Hindlimb muscle (tissue), 1 donor: ENCODE measurements at regions not wholly inside any gene's neighbourhood (a gene's known extent, or its start where the extent isn't known, plus 50 kb on each side); places are given as distances from the start of the nearest gene placed in this dataset.
"Not testable (repeated sequence)": the region's sequence is repeated elsewhere in the genome, so short reads cannot be mapped to it uniquely, and the experiment has no call there.

ENCODE experiments used
- DNase-seq: peaks from one replicate; pipeline ENCODE4 v3.0.0-alpha.2; 2013

GRCh38 chr6:97456070-97456469 is 173.1 kb upstream of the MMS22L start:
- no peak for DNase-seq

DNA sequence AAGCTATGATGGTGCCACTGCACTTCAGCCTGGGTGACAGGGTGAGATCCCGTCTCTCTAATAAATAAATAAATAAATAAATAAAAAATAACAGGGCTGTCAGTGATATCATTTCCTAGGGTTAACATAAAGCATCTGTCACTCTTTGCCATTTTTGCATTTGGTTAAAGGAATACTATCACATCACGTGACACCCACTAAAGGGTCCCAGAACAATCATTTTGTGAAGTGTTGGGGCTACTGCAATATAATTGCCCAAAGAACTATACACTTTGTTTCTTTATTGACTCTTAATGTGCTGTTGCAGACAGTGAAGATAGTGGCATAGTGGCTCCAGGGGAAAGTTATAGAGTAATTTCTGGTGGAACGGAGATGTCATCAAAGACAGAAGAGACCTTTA is 176.5 kb upstream of the MMS22L start:
- no peak for DNase-seq

GRCh38 chr6:97459986-97460385 is 177.0 kb upstream of the MMS22L start:
- no peak for DNase-seq

DNA sequence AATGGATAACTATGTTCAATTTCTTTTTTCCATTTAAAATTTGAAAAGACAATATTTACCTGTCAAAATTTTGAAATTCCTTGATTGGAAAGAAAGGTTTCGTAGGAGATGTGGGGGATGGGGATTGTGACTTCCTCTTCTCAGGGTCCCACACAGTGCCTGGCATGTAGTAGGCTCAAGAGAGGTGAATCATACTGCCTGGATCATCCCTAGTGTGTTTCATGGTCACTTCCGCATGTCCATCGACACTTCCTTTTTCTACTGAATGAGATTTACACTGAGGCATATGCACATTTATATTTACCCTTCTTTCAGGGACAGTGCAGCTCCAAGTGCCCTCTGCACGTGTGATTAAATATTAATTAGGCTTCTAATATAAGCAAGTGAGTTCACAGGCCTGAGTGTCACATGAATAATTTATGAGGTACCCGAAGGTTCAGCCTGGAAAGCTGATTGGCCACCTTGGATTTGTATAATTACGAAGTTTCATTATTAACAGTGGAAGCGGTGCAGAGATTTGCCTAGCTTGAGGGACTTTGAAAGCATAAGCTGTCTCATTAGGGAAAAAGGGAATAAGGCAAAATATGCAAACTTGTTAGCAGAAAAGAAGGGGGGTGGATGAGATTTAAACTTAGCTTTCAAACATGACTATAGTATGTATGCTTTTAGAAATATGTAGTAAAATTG is 177.5 kb upstream of the MMS22L start:
- no peak for DNase-seq

DNA sequence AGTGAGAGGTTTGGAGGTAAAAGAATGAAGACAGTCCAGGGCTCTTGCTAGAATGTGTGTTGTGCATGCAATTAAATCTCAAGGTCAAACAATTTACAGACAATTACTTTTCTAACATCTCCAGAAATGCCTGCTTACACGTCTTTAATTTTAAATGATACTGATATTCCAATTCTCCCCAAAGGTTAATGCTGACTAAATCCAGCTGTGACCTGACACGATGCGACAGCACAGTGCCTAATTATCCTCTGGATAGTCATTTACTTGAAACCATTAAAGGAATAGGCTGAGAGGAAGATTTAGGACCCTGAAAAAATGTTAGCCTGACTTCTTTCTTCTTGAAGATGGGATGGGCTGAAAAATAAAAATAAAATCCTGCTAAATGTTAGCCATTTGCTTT is 178.2 kb upstream of the MMS22L start:
- DNase-seq: no peak

- DNase-seq: no peak
Measured at GRCh38 chr6:97462031-97462430, 179.0 kb upstream of the MMS22L start.

GRCh38 chr6:97462938-97463598 is 180.1 kb upstream of the MMS22L start:
- no peak for DNase-seq

DNA sequence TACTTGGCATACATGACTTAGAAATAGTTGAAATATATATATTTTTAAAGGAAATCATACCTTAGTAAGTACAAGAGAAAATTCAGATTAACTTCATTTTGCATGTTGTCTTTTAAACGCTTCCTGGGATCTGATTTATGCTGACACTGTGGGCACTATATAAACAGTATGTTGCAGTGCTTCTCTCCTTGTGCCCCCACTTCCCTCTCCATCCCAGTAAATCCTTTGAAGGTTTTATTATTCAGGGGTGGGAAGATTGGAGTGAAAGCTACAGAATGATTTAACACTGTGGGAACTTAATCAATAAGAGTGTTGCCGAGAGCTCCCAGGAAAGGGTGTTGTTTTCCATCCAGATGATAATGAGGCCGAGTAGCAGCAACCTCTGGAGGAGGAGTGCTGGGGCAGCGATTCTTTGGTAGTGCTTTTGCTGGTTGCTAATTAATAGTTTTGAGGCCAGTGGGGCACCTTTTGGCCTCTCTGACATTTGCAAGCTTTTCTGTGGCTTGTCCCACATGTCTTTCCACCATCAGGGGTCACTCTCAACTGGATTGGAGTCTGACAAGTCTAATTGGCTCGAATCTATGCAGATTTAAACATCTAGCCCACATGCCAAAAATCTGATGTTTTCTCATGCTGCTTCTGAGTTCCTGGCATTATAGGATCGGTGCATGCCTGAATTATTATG is 183.0 kb upstream of the MMS22L start:
- DNase-seq: no peak

GRCh38 chr6:97468981-97469380 is 186.0 kb upstream of the MMS22L start:
- DNase-seq: no peak

- no peak for DNase-seq
Measured at GRCh38 chr6:97469451-97469850, 186.4 kb upstream of the MMS22L start.

DNA sequence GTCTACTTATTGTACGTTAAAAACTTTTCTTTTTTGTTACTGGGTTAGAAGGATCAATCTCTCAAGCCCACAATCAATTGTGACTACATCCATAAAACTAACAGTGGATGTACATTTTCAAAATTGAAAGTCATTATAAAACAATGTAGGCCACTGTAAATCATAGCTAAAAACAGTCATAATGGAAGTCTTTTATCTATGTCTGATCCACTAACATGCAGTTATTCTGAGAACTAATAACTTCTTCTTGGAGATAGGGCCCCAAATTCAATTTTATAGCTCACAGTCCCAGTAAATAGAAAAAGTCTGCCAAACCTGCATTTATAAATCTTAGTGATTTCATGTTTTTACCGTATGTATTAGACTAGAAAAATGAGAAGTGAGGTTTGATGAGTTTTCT is 187.3 kb upstream of the MMS22L start:
- DNase-seq: no peak

GRCh38 chr6:97473979-97474378 is 191.0 kb upstream of the MMS22L start:
- DNase-seq: no peak

DNA sequence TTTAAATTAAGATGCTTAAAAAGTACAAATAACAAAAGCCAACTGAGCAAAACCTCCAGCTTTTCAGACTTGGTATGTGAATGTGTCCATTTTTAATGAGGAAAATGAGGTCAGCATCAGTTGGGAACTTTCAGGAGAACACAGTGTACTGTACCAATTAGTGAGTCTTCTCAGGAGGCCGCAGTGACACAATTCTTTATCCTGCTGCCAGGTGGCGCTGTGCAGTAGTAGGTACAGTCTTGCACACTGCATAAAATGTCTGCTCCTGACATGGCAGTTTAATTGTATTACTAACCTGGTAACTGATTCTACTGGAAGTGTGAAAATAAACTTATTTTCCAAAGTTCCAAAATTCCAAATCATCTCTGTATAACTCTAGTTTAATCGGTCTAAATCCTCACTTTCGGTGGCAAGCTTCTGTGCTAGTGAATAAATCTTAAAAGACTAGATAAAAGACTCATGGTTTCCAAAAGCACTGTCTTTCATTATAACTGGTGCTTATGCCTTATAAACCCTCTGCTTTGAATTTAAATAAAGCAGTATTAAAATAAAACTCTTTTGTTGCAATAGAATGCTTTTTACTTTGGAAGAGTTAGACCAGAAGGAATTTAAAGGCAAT is 214.8 kb upstream of the MMS22L start:
- peak; percentile 38 for DNase-seq

DNA sequence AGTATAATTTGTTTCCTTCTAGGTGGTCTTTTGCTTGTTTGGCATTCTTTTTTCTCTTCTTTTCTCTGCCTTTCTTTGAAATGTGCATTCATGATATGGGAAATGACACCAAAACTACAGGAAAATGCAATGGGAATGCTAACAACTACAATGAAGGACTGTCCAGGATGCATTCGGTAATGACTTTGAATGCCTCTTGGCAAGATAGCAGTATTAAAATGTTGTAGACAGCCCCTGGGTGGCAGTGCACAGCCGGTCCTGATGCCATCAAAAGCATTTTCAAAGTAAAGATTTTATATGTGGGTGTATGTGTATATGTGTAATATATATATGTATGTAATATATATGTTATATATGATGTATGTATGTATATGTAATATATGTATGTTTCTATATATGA is 218.8 kb upstream of the MMS22L start:
- no peak for DNase-seq

- no peak for DNase-seq
Measured at GRCh38 chr6:97508646-97509045, 225.6 kb upstream of the MMS22L start.

GRCh38 chr6:97513260-97513659 is 230.2 kb upstream of the MMS22L start:
- DNase-seq: not testable (repeated sequence)

- no peak for DNase-seq
Measured at GRCh38 chr6:97524811-97525210, 241.8 kb upstream of the MMS22L start.

- DNase-seq: no peak
Measured at GRCh38 chr6:97535800-97536199, 252.8 kb upstream of the MMS22L start.

DNA sequence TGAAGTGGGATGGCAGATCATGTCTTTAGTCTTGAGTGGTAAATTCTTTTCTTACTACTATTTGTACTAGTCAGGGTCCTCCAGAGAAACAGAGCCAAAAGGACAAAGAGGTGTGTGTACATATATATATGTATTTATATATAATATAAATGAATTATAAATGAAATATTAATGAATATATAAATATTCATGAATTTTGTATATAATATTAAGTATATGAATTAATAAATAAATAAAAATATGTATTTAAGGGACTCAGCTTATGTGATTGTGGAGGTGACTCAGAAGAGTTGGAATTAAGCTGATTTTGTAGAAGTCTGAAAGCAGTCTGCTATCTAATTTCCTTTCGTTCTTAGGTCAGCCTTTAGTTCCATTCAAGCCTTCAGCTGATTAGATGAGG is 265.3 kb upstream of the MMS22L start:
- DNase-seq: no peak

DNA sequence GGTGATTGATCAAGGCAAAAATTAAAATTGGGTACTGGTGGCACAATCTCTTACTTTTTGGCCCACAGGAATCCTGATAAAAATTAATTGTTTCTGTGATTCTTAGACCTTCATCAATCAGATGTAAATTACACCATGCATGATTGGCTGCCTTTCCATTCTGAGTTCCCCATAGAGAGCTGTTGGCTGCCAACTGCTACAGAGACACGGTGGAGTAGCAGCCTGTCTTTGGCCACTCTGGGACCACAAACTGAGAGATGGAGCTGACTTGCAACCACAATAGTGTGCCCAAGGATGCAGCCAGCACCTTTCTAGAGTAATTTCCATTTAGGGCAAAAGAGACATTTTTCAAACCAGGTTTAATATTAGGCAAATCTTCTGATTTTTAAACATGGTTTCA is 274.3 kb upstream of the MMS22L start:
- no peak for DNase-seq

DNA sequence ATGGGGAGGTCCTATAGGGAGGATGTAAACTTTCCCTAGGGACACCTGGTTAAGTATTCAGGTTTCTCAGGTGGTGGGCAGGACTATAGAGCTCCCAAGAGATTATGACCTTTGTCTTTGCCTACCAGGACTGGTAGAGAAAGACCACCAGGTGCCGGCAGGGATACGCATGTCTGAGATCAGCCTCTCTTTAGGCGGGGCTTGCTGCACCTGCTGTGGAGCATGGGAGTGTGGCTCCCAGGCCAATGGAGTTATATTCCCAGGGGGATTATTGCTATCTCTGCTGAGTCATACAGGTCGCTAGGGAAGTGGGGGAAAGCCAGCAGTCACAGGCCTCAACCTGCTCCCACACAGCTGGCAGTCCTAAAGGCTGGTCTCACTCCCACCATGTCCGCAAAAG is 280.5 kb upstream of the MMS22L start:
- DNase-seq: no peak

GRCh38 chr6:97572943-97573342 is 289.9 kb upstream of the MMS22L start:
- no peak for DNase-seq

DNA sequence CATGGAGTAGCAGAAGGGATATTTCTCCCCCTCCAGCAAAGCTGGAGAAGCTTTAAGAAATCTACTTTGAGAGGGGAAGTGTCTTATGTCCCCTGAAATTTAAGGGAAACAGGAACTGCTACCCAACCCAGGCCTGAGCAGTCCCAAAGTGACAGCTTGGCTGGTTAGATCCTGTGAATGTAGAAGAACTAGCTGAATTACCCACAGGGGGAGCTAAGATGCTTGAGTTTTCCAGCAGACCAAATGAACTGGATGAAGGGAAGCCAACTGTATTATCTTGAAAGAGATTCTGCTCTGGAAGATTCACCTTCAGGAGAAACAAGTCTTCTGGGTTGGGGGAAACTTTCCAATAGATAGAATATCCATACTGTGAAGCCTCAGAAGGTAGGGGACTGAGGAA is 303.3 kb upstream of the MMS22L start:
- DNase-seq: no peak

GRCh38 chr6:97591955-97592354 is 308.9 kb upstream of the MMS22L start:
- no peak for DNase-seq
